ENCODE measurements at regions not wholly inside any gene's neighbourhood (a gene's known extent, or its start where the extent isn't known, plus 50 kb on each side); places are given as distances from the start of the nearest gene placed in this dataset.
A peak's percentile ranks its signal among the peaks of the same experiment; 100 is the strongest.

GRCh38 chr2:234677758-234678538 lies 181.1 kb upstream of the ARL4C start:
- Histone ChIP-seq H3K4me1 (ENCODE audit: control insufficient read depth, insufficient read depth, low read length) (no peaks in the 10 kb centered on the region), H3K27ac (ENCODE audit: extremely low read depth, low read depth, low read length) (no peak overlapping the region), H3K4me3 (ENCODE audit: low read depth, low read length) (no peak overlapping the region), H3K36me3 (ENCODE audit: control insufficient read depth in 2 of 2, insufficient read depth in 1 of 2, low read length in 2 of 2) (no peaks in the 10 kb centered on the region), H3K9me3 (ENCODE audit: control insufficient read depth, insufficient read depth, low read depth, low read length) (no peaks in the 10 kb centered on the region)
- CTCF ChIA-PET = interaction anchor here (0.6 kb wide), 2 partner anchors 458 to 479 kb away, joined by 3 to 4 read pairs; no protein-coding TSS in a partner anchor
- POLR2A ChIA-PET = no interaction called here
- no peak for TF ChIP-seq REST (tag by site-specific recombination; IDR thresholded peaks at IDR 0.05)
- TF ChIP-seq PRDM1 (tag by site-specific recombination; IDR thresholded peaks at IDR 0.05) = no peak
- TF ChIP-seq ZNF19 (tag by site-specific recombination; IDR thresholded peaks at IDR 0.05; ENCODE audit: low read depth) = no peak
- no peak for TF ChIP-seq ZSCAN18 (tag by site-specific recombination; IDR thresholded peaks at IDR 0.05)
- peak; percentile 95 for TF ChIP-seq ZNF610 (tag by site-specific recombination; IDR thresholded peaks at IDR 0.05; ENCODE audit: borderline replicate concordance)

GRCh38 chr2:234676783-234677450 lies 180.0 kb upstream of the ARL4C start:
- H3K9me3 ChIP-seq (ENCODE audit: control insufficient read depth, insufficient read depth, low read depth, low read length) = no peaks in the 10 kb centered on the region
- POLR2A ChIA-PET = no interaction called here
- CTCF ChIA-PET = interaction anchor here (0.6 to 1.2 kb wide), 2 partner anchors 205 to 478 kb away, joined by 3 read pairs; no protein-coding TSS in a partner anchor
- no peak overlapping the region for H3K27ac ChIP-seq (ENCODE audit: extremely low read depth, low read depth, low read length)
- no peaks in the 10 kb centered on the region for H3K4me1 ChIP-seq (ENCODE audit: control insufficient read depth, insufficient read depth, low read length)
- H3K36me3 ChIP-seq (ENCODE audit: control insufficient read depth in 2 of 2, insufficient read depth in 1 of 2, low read length in 2 of 2) = no peaks in the 10 kb centered on the region
- no peak overlapping the region for H3K4me3 ChIP-seq (ENCODE audit: low read depth, low read length)
- no peak for TF ChIP-seq ZNF658 (tag by site-specific recombination; IDR thresholded peaks at IDR 0.05)
- TF ChIP-seq ZNF132 (tag by site-specific recombination; IDR thresholded peaks at IDR 0.05; ENCODE audit: borderline replicate concordance) = no peak
- no peak for TF ChIP-seq BCL11A (tag by site-specific recombination; IDR thresholded peaks at IDR 0.05; ENCODE audit: low read depth)
- no peak for TF ChIP-seq ZBTB11 (tag by site-specific recombination; conservative IDR thresholded peaks at IDR 0.05; ENCODE audit: low read depth)
- no peak for TF ChIP-seq ZNF510 (tag by site-specific recombination; IDR thresholded peaks at IDR 0.05; ENCODE audit: insufficient replicate concordance)
- no peak for TF ChIP-seq SP3 (tag by site-specific recombination; IDR thresholded peaks at IDR 0.05)
- no peak for TF ChIP-seq ZNF202 (tag by site-specific recombination; IDR thresholded peaks at IDR 0.05; ENCODE audit: borderline replicate concordance)
- TF ChIP-seq CTCF (tag by site-specific recombination; IDR thresholded peaks at IDR 0.05) = no peak
- no peak for TF ChIP-seq KLF9 (tag by site-specific recombination; IDR thresholded peaks at IDR 0.05; ENCODE audit: low read depth)
- no peak for TF ChIP-seq GLI4 (tag by site-specific recombination; IDR thresholded peaks at IDR 0.05)
- TF ChIP-seq SP2 (tag by site-specific recombination; IDR thresholded peaks at IDR 0.05) = no peak
- TF ChIP-seq PATZ1 (tag by site-specific recombination; IDR thresholded peaks at IDR 0.05) = no peak
- TF ChIP-seq ELK4 (IDR thresholded peaks at IDR 0.05; ENCODE audit: borderline replicate concordance, low read depth, low read length) = no peak

Data from HEK293 (cell line).